Activated CD8-positive, alpha-beta memory T cell treated with anti-CD3 and anti-CD28 coated beads, Interleukin-2, amount 10 ng/mL, durations not matched to agents 7 days and 5 days (primary cell): ENCODE measurements at regions not wholly inside any gene's neighbourhood (a gene's known extent, or its start where the extent isn't known, plus 50 kb on each side); places are given as distances from the start of the nearest gene placed in this dataset.
"Not testable (repeated sequence)": the region's sequence is repeated elsewhere in the genome, so short reads cannot be mapped to it uniquely, and the experiment has no call there.

Experiments used
- ATAC-seq: fragments of 150-1000 bp; cut with Tn5 transposase; one replicate; pipeline ENCODE4 v1.10.0; 2021; ENCODE audit warnings: moderate library complexity
- CTCF ChIA-PET: fragments of 350-600 bp; sonication (Branson Sonifier 250); formaldehyde crosslinking; loops from one replicate; lab custom pipeline; 2021; ENCODE audit warnings: antibody characterized with exemption; lab: Charles Lee
- DNase-seq: peaks from one replicate; pipeline ENCODE4 v3.0.0-alpha.2; 2020
- H3K27ac Mint-ChIP-seq: one replicate; pipeline ENCODE4 v1.8.0; 2021; ENCODE audit warnings: mild to moderate bottlenecking, mixed read lengths
- H3K27me3 Mint-ChIP-seq: one replicate; pipeline ENCODE4 v1.8.0; 2021; ENCODE audit warnings: mixed read lengths
- H3K36me3 Mint-ChIP-seq: one replicate; pipeline ENCODE4 v1.8.0; 2021; ENCODE audit warnings: mild to moderate bottlenecking, mixed read lengths
- H3K4me1 Mint-ChIP-seq: one replicate; pipeline ENCODE4 v1.8.0; 2021; ENCODE audit warnings: mixed read lengths
- H3K4me3 Mint-ChIP-seq: one replicate; pipeline ENCODE4 v1.8.0; 2021; ENCODE audit warnings: mild to moderate bottlenecking, moderate library complexity, mixed read lengths
- H3K9me3 Mint-ChIP-seq: one replicate; pipeline ENCODE4 v1.8.0; 2022; ENCODE audit warnings: low read depth, mixed read lengths

DNA sequence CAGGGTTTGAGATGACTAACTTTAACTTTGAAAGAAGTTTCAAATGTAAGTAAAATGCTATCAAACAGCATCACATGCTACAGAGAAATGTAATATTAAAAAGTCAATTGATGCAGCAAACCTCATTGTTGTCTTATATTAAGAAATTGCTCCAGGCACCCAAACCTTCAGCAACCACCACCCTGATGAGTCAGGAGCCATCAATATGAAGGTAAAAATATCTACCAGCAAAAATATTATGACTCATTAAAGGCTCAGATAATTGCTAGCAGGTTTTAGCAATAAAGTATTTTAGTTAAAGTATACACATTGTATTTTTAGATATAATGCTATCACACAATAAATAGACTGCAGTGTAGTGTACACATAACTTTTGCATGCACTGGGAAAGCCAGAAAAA lies 746.3 kb downstream of the ZPLD1 start:
- no peak overlapping the region for H3K27ac Mint-ChIP-seq
- no peaks in the 10 kb centered on the region for H3K27me3 Mint-ChIP-seq
- H3K4me3 Mint-ChIP-seq: no peak overlapping the region
- ATAC-seq (no peak), DNase-seq (no peak)
- peaks cover 3% of the 10 kb centered on the region for H3K9me3 Mint-ChIP-seq
- CTCF ChIA-PET: no interaction called here
- H3K4me1 Mint-ChIP-seq: no peaks in the 10 kb centered on the region
- no peaks in the 10 kb centered on the region for H3K36me3 Mint-ChIP-seq

DNA sequence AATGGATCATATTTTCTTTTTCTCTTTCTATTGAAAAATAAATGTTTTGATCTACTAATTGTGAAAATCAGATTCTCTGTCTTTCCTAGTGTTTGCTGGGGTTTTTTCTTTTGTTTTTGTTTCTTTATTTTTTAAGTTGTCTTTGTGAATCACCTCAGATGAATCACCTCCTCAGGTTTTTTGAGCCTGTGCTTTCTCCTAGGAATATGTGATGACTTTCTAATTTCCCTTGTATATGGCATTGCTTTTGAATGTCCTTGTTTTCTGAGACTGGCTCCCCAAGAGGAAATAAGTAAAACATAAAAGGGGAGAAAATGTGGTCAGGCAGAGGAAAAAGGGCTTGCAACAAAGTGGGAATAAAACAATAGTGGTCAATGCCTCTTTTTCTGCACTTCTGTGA lies 750.0 kb downstream of the ZPLD1 start:
- no peak overlapping the region for H3K4me3 Mint-ChIP-seq
- CTCF ChIA-PET: no interaction called here

DNA sequence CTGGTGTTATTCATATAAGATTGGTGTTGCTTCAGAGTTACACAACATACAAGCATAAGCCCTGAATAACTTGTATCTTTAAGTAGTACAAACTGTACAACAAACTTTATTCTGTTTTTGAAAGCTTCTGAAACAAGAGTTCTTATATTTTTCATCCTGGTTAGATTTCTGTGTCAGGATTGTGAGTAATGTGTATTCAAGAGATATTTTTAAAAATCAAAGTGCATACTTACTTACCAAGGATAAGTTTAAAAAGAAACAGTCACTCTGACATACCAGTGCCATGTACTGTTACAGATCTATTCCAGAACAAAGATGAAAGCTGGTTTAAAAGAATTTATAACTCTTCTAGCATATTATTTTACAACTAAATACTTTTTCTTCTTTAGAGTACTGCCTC lies 755.1 kb downstream of the ZPLD1 start:
- DNase-seq: no peak
- H3K27ac Mint-ChIP-seq: no peak overlapping the region
- H3K4me1 Mint-ChIP-seq: no peaks in the 10 kb centered on the region
- CTCF ChIA-PET: no interaction called here
- no peaks in the 10 kb centered on the region for H3K27me3 Mint-ChIP-seq
- ATAC-seq: no peak
- peaks cover 2% of the 10 kb centered on the region for H3K9me3 Mint-ChIP-seq
- H3K36me3 Mint-ChIP-seq: no peaks in the 10 kb centered on the region
- no peak overlapping the region for H3K4me3 Mint-ChIP-seq

More for the DNA sequence above, 750.0 kb downstream of the ZPLD1 start:
- Mint-ChIP-seq H3K36me3 (no peaks in the 10 kb centered on the region), H3K4me1 (no peaks in the 10 kb centered on the region), H3K27ac (no peak overlapping the region), H3K27me3 (no peaks in the 10 kb centered on the region), H3K9me3 (peaks cover 3% of the 10 kb centered on the region)
- DNase-seq: no peak
- no peak for ATAC-seq

DNA sequence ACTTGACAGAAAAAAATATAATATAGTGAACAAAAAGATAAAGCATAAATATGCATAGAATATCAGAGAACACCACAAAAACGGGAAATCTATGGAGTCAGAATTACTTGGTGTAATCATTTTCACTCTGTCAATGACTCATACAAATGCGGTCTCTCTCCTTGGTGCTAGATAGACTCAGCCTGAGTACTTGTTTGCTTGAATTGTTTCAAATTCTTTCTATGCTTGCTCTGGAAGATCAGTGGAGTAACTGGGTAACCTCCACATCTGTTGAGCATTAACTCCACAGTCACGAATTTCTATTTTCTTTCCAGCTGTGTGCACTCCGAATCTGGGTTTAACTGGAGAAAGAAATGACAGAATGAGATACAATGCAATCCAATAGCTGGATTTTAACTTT lies 760.4 kb downstream of the ZPLD1 start:
- CTCF ChIA-PET: no interaction called here
- Mint-ChIP-seq H3K9me3 (peaks cover 4% of the 10 kb centered on the region), H3K4me3 (no peak overlapping the region), H3K27me3 (no peaks in the 10 kb centered on the region), H3K4me1 (no peaks in the 10 kb centered on the region), H3K27ac (no peak overlapping the region), H3K36me3 (no peaks in the 10 kb centered on the region)
- no peak for ATAC-seq
- DNase-seq: no peak

DNA sequence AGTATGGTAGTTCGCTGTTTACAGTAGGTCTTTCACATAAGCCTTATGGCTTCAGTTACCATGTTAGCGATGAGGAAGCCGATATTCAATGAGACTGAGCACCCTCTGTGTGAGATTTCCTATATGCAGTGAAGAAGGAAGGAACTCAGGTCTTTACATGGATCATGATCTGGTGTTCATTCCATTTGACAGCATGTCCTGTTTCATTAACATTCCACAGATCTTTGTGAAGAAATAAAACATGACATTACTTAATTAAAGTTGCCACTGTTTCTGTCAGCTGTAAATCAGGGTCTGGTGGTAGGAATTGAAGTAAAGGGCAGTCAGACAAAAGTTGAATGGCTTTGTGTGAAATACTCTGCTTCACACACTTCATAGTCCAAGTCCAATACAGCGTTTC lies 768.6 kb downstream of the ZPLD1 start:
- CTCF ChIA-PET: no interaction called here
- H3K9me3 Mint-ChIP-seq: peaks cover 2% of the 10 kb centered on the region
- no peaks in the 10 kb centered on the region for H3K27me3 Mint-ChIP-seq
- no peak overlapping the region for H3K4me3 Mint-ChIP-seq
- ATAC-seq (no peak), DNase-seq (no peak)
- no peak overlapping the region for H3K27ac Mint-ChIP-seq
- H3K4me1 Mint-ChIP-seq: no peaks in the 10 kb centered on the region
- H3K36me3 Mint-ChIP-seq: no peaks in the 10 kb centered on the region

DNA sequence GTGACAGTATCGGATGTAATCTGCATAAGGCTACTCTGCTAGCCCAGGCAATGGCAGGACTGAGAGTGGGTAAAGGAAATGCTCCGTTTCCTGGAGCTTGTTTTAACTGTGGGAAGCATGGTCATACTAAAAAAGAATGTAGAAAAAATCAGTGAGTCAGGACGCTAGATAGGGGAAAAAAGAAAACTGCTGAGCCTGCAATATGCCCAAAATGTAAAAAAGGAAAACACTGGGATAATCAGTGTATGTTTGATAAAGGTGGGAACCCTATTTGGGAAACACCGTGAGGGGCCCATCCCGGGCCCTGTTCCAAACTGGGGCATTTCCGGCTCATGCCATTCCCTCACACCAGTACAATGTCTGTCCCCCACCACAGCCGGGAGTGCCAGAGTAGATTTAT lies 775.8 kb downstream of the ZPLD1 start:
- H3K4me1 Mint-ChIP-seq: no peaks in the 10 kb centered on the region
- no peak overlapping the region for H3K4me3 Mint-ChIP-seq
- H3K27ac Mint-ChIP-seq: no peak overlapping the region
- H3K36me3 Mint-ChIP-seq: no peaks in the 10 kb centered on the region
- H3K9me3 Mint-ChIP-seq: no peaks in the 10 kb centered on the region
- DNase-seq (no peak), ATAC-seq (no peak)
- CTCF ChIA-PET: no interaction called here
- H3K27me3 Mint-ChIP-seq: no peaks in the 10 kb centered on the region

DNA sequence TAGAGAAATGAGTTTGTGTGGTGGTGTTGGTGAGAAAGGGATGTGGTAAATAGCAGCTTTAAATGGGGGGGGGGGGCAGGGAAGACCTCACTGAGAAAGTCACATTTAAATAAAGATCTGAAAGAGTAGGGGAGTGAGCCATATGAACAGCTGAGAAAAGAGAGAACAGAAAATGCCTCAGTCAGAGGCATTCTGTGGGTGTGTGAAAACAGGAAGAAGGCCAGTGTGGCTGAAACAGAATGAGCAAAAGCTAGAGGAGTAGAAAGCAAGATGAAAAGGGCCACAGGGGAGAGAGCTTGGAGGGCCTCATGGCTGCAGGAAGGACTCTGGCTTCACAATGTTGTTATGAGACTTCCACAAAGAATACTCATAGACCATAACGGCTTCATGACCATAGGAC lies 783.3 kb downstream of the ZPLD1 start:
- DNase-seq (no peak), ATAC-seq (no peak)
- CTCF ChIA-PET: no interaction called here
- H3K27ac Mint-ChIP-seq: no peak overlapping the region
- no peak overlapping the region for H3K4me3 Mint-ChIP-seq
- no peaks in the 10 kb centered on the region for H3K27me3 Mint-ChIP-seq
- H3K4me1 Mint-ChIP-seq: no peaks in the 10 kb centered on the region
- no peaks in the 10 kb centered on the region for H3K36me3 Mint-ChIP-seq
- H3K9me3 Mint-ChIP-seq: peaks cover 4% of the 10 kb centered on the region

DNA sequence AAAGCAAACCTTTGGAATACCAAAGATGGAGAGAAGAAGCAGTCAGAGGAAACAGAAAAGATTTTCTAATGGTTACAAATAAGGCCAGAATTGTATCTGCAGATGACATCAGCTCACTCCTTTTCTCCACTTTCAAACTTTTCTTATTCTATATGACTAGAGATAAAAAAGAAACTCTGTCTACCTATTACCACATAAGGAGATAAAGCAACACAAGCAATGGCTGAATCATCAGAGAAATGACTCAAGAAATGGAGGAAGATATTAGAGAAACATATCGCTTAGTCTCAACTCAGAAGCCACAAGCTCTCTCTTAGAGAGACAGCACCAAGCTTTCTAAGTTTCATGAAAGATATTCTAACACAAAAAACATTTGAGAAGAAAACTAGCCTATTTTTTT lies 784.0 kb downstream of the ZPLD1 start:
- Mint-ChIP-seq H3K36me3 (no peaks in the 10 kb centered on the region), H3K4me1 (no peaks in the 10 kb centered on the region), H3K27me3 (no peaks in the 10 kb centered on the region), H3K9me3 (peaks cover 4% of the 10 kb centered on the region), H3K4me3 (no peak overlapping the region), H3K27ac (no peak overlapping the region)
- ATAC-seq (no peak), DNase-seq (no peak)
- CTCF ChIA-PET: no interaction called here

DNA sequence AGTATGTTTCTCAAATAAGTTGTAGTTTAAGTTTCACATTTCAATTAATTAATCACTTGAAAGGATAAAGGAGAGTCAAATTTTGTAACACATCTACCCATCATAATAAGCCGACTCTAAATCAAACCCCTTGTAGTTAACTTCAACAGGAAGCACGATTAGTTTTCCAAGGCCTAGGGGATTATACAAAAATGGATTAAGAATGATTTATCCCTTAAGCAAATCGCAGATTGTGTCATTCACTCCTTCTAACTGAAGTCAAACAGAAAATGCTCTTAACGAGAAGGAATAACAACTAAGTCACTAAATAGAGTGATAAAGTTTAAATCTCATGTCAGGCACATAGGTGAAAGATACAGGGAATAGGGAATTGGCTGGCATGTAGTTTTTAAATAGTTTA lies 792.8 kb downstream of the ZPLD1 start:
- DNase-seq (no peak), ATAC-seq (no peak)
- Mint-ChIP-seq H3K27me3 (no peaks in the 10 kb centered on the region), H3K4me3 (no peak overlapping the region), H3K27ac (no peak overlapping the region), H3K36me3 (no peaks in the 10 kb centered on the region), H3K4me1 (no peaks in the 10 kb centered on the region), H3K9me3 (peaks cover 5% of the 10 kb centered on the region)
- CTCF ChIA-PET: no interaction called here

DNA sequence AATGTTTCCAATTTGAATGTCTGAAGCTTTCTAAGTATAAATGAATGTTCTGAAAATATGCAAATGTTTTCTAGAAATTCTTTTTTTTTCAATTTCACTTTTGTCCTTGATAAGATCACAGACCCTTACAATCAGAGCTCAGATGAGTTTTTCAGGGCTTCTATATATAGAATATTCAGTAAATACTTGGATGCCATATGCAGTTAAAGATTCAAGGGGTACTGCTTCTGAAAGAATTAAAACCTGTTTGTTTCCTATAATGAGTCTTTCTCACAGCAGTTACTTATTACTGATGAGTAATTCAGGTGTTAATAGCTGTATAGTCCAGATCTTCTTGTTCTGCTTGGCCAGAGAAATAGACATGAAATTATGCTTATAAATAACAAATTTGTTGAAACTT lies 812.6 kb downstream of the ZPLD1 start:
- Mint-ChIP-seq H3K4me1 (no peaks in the 10 kb centered on the region), H3K9me3 (peaks cover 6% of the 10 kb centered on the region), H3K27me3 (no peaks in the 10 kb centered on the region), H3K4me3 (no peak overlapping the region), H3K36me3 (no peaks in the 10 kb centered on the region), H3K27ac (no peak overlapping the region)
- ATAC-seq (no peak), DNase-seq (no peak)
- CTCF ChIA-PET: no interaction called here

DNA sequence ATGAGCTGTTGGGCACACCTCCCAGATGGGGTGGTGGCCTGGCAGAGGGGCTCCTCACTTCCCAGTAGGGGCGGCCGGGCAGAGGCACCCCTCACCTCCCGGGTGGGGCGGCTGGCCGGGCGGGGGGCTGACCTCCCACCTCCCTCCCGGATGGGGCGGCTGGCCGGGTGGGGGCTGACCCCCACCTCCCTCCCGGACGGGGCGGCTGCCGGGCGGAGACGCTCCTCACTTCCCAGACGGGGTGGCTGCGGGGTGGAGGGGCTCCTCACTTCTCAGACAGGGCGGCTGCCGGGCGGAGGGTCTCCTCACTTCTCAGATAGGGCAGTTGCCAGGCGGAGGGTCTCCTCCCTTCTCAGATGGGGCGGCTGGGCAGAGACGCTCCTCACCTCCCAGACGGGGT lies 820.0 kb downstream of the ZPLD1 start:
- H3K4me3 Mint-ChIP-seq, H3K36me3 Mint-ChIP-seq, H3K27me3 Mint-ChIP-seq, H3K9me3 Mint-ChIP-seq, H3K4me1 Mint-ChIP-seq, CTCF ChIA-PET, ATAC-seq, DNase-seq, H3K27ac Mint-ChIP-seq: not testable (repeated sequence)

DNA sequence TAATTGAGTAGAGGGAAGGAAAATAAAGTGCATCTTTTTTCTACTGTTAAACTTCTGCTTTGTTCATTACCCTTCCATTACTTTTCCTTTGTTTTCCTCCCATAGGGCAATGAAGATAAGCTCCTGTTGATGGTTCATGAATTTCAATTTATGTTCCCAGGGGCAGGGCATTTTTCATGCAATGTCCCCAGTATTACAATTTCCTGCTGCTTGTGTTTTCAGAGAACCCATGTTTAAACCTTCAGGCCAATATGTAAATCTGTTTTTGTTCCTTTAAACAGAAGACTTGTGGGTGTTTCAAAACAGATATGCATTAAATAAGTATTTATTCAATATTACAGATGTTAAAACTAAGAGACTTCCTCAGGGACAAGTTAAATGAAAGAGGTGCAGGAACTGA lies 834.5 kb downstream of the ZPLD1 start:
- H3K36me3 Mint-ChIP-seq: no peaks in the 10 kb centered on the region
- H3K4me3 Mint-ChIP-seq: no peak overlapping the region
- H3K27me3 Mint-ChIP-seq: no peaks in the 10 kb centered on the region
- CTCF ChIA-PET: no interaction called here
- H3K9me3 Mint-ChIP-seq: peaks cover 11% of the 10 kb centered on the region
- H3K27ac Mint-ChIP-seq: no peak overlapping the region
- no peak for DNase-seq
- no peak for ATAC-seq
- H3K4me1 Mint-ChIP-seq: no peaks in the 10 kb centered on the region

DNA sequence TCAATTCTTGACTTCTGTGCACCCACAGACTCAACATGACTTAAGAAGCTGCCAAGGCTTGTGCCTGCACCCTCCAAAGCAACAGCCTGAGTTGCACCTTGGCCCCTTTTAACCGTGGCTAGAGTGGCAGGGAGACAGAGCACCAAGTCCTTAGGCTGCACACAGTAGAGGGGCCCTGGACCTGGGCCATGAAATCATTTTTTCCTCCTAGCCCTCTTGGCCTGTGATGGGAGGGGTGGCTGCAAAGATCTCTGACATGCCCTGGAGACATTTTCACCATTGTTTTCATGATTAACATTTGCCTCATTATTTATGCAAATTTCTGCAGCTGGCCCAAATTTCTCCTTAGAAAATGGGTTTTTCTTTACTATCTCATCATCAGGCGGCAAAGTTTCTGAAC lies 836.8 kb downstream of the ZPLD1 start:
- CTCF ChIA-PET: no interaction called here
- H3K27me3 Mint-ChIP-seq: no peaks in the 10 kb centered on the region
- no peak overlapping the region for H3K4me3 Mint-ChIP-seq
- H3K9me3 Mint-ChIP-seq: peaks cover 9% of the 10 kb centered on the region
- no peaks in the 10 kb centered on the region for H3K4me1 Mint-ChIP-seq
- no peak overlapping the region for H3K27ac Mint-ChIP-seq
- no peaks in the 10 kb centered on the region for H3K36me3 Mint-ChIP-seq
- ATAC-seq (no peak), DNase-seq (no peak)

DNA sequence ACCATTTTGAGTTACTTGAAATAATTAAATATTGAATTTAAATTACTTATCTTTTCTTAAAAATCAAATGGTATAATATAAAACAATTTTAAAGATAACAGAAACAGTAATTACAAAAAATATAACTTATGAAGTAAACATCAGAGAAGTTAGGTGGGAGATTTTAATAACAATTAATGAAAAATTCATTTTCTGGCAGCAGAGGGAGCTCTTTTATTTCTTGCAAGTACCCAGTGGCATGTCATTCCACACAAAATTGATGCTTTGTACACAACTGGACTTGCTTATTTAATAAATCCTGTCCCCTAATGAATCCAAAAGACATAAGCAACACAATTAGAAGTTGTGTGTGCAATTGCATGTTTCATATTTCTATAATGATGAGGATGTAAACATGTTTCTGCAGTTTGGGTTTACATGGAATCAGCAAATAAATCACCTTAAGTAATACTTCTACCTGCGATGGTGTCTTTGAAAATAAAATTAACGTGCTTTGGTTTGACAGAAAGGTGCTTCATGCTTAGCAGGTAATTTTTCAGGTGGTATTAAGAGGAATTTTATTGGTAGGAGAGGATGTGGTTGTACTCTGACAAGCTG lies 861.3 kb downstream of the ZPLD1 start:
- CTCF ChIA-PET: no interaction called here
- ATAC-seq (no peak), DNase-seq (no peak)
- H3K36me3 Mint-ChIP-seq: no peaks in the 10 kb centered on the region
- no peaks in the 10 kb centered on the region for H3K4me1 Mint-ChIP-seq
- H3K9me3 Mint-ChIP-seq: peaks cover 3% of the 10 kb centered on the region
- no peaks in the 10 kb centered on the region for H3K27me3 Mint-ChIP-seq
- no peak overlapping the region for H3K27ac Mint-ChIP-seq
- H3K4me3 Mint-ChIP-seq: no peak overlapping the region

DNA sequence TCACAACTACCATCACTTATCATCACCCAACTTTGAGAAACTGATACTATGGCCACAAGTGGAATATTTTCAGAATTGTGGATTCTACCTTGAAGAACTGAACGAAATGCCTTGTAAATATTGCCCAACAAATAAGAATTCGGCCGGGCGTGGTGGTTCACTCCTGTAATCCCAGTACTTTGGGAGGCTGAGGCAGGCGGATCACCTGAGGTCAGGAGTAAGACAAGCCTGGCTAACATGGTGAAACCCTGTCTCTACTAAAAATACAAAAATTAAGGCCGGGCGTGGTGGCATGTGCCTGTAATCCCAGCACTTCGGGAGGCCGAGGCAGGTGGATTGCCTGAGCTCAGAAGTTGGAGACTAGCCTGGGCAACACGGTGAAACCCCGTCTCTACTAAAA lies 862.7 kb downstream of the ZPLD1 start:
- CTCF ChIA-PET, H3K4me1 Mint-ChIP-seq, H3K9me3 Mint-ChIP-seq, H3K27ac Mint-ChIP-seq, H3K4me3 Mint-ChIP-seq, H3K36me3 Mint-ChIP-seq, ATAC-seq, DNase-seq, H3K27me3 Mint-ChIP-seq: not testable (repeated sequence)
